ENCODE measurements at regions not wholly inside any gene's neighbourhood (a gene's known extent, or its start where the extent isn't known, plus 50 kb on each side); places are given as distances from the start of the nearest gene placed in this dataset.

- TF ChIP-seq, protein P1, sequence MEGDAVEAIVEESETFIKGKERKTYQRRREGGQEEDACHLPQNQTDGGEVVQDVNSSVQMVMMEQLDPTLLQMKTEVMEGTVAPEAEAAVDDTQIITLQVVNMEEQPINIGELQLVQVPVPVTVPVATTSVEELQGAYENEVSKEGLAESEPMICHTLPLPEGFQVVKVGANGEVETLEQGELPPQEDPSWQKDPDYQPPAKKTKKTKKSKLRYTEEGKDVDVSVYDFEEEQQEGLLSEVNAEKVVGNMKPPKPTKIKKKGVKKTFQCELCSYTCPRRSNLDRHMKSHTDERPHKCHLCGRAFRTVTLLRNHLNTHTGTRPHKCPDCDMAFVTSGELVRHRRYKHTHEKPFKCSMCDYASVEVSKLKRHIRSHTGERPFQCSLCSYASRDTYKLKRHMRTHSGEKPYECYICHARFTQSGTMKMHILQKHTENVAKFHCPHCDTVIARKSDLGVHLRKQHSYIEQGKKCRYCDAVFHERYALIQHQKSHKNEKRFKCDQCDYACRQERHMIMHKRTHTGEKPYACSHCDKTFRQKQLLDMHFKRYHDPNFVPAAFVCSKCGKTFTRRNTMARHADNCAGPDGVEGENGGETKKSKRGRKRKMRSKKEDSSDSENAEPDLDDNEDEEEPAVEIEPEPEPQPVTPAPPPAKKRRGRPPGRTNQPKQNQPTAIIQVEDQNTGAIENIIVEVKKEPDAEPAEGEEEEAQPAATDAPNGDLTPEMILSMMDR (IDR thresholded peaks at IDR 0.05; ENCODE audit: low read depth, low read length), result no peak
- no peak for DNase-seq (ENCODE audit: low read depth in 2 of 2)
- no peak overlapping the region for H3K4me3 ChIP-seq (replicated peaks in 1 of 2; ENCODE audit: low read depth in 2 of 2, low read length in 2 of 2)
Observed at GRCh38 chr16:26530584-26531289, 536.0 kb upstream of the C16orf82 start.

GRCh38 chr16:26531290-26531730 is 535.4 kb upstream of the C16orf82 start:
- TF ChIP-seq, protein P1 (IDR thresholded peaks at IDR 0.05; ENCODE audit: low read depth, low read length), result no peak
- H3K4me3 ChIP-seq (replicated peaks in 1 of 2; ENCODE audit: low read depth in 2 of 2, low read length in 2 of 2), result no peak overlapping the region
- DNase-seq (ENCODE audit: low read depth in 2 of 2), result no peak

DNA sequence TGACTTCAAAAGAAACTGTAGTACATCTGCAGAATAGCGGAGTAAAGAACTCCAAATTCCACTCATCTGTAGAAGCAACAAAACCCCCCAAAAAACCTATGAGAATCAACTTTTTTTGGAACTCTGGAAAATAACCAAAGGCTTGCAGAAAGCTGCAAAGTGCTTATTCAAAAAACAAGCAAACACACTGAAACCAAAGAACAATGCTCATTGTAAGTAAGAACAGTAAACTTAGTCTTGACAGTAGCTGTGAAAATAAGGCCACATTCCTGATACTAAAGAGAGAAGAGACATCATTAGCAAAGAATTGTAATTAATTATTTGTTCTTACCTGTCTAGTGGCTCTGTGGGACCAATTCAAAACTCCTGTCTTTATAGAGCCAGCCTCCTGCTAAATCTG is 534.3 kb upstream of the C16orf82 start:
- no peak for DNase-seq (ENCODE audit: low read depth in 2 of 2)
- TF ChIP-seq, protein P1 (IDR thresholded peaks at IDR 0.05; ENCODE audit: low read depth, low read length), result no peak
- H3K4me3 ChIP-seq (replicated peaks in 1 of 2; ENCODE audit: low read depth in 2 of 2, low read length in 2 of 2), result no peak overlapping the region

DNA sequence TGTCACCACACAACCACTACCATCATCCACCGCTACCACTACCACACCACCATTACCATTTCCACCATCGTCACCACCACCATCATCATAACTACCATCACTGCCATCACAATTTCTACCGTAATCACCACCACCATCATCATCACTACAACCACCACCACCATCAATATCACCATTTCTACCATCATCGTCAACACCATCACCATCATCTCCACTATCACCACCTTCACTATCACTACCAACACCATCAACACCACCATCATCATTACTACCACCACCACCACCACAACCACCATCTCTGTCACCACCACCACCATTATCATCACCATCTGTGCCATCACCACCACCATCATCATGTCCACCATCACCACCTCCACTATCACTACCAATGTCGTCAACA is 524.5 kb upstream of the C16orf82 start:
- no peak overlapping the region for H3K4me3 ChIP-seq (replicated peaks in 1 of 2; ENCODE audit: low read depth in 2 of 2, low read length in 2 of 2)
- TF ChIP-seq, protein P1 (IDR thresholded peaks at IDR 0.05; ENCODE audit: low read depth, low read length), result no peak
- no peak for DNase-seq (ENCODE audit: low read depth in 2 of 2)

DNA sequence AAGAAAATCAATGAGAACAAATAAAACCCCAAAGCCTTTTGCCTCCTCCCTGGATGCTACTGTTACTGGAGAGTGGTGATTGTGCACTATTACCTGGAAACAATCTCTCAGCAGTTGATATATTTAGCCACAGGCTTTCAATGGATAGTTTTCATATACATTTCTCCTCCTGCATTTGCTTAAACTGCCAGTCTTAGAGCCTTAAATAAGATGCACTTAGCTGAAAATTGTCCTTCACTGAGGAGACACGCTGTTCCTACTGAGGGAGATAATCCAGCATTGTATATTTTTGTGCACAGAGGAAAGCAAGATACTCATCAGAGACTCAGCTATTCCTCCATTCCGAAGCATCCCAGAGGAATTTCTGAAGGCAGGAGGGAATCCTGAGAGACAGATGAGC is 520.2 kb upstream of the C16orf82 start:
- TF ChIP-seq, protein P1 (IDR thresholded peaks at IDR 0.05; ENCODE audit: low read depth, low read length), result no peak
- no peak for DNase-seq (ENCODE audit: low read depth in 2 of 2)

GRCh38 chr16:26547681-26548080 is 519.0 kb upstream of the C16orf82 start:
- no peak for DNase-seq (ENCODE audit: low read depth in 2 of 2)
- TF ChIP-seq, protein P1 (IDR thresholded peaks at IDR 0.05; ENCODE audit: low read depth, low read length), result no peak
- H3K4me3 ChIP-seq (replicated peaks in 1 of 2; ENCODE audit: low read depth in 2 of 2, low read length in 2 of 2), result no peak overlapping the region

More for the DNA sequence above, 520.2 kb upstream of the C16orf82 start:
- H3K4me3 ChIP-seq (replicated peaks in 1 of 2; ENCODE audit: low read depth in 2 of 2, low read length in 2 of 2), result no peak overlapping the region

Measured in cardiac fibroblast (primary cell).